Upper lobe of left lung (tissue), 4 donors: ENCODE measurements at regions not wholly inside any gene's neighbourhood (a gene's known extent, or its start where the extent isn't known, plus 50 kb on each side); places are given as distances from the start of the nearest gene placed in this dataset.

Experiments used
- POLR2AphosphoS5 ChIP-seq, 2 donors: sonication (generic); formaldehyde crosslinking; IDR thresholded peaks; one replicate each; pipeline ENCODE4 v1.5.1; 2017; ENCODE audit warnings: antibody characterized with exemption in 2 of 2
- TF ChIP-seq, protein P1 (sequence below), 6 experiments: fragments of 450-650 bp in 4 of 6; fragments of 200-600 bp in 2 of 6; sonication (generic) in 2 of 6; IDR thresholded peaks; one replicate each; pipeline ENCODE4 v1.5.1; 2016 to 2019; ENCODE audit warnings: antibody characterized with exemption in 6 of 6

DNA sequence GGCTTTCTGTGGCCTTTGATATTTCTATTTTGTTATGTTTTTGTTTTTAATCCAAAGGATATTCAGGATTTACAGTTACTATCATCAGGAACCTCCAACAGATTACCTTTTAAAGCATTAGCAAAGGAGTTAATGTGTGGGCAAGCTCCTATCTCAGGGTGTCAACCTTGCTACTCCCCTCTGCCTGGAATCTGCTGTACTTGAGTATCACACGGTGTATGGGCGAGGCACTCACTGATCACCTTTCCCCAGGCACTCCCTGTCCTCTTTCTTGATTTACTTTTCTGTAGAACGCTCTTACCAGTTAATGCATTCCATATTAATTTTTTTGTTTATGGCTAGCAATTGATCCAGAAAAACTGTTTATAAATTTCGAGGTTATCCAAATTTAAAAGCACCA is 117.0 kb upstream of the GAS1 start:
- TF ChIP-seq, protein P1, sequence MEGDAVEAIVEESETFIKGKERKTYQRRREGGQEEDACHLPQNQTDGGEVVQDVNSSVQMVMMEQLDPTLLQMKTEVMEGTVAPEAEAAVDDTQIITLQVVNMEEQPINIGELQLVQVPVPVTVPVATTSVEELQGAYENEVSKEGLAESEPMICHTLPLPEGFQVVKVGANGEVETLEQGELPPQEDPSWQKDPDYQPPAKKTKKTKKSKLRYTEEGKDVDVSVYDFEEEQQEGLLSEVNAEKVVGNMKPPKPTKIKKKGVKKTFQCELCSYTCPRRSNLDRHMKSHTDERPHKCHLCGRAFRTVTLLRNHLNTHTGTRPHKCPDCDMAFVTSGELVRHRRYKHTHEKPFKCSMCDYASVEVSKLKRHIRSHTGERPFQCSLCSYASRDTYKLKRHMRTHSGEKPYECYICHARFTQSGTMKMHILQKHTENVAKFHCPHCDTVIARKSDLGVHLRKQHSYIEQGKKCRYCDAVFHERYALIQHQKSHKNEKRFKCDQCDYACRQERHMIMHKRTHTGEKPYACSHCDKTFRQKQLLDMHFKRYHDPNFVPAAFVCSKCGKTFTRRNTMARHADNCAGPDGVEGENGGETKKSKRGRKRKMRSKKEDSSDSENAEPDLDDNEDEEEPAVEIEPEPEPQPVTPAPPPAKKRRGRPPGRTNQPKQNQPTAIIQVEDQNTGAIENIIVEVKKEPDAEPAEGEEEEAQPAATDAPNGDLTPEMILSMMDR (IDR thresholded peaks at IDR 0.05): no peak
- no peak for TF ChIP-seq POLR2AphosphoS5 (IDR thresholded peaks at IDR 0.05)
